COR-L47 (cell line): ENCODE measurements at regions not wholly inside any gene's neighbourhood (a gene's known extent, or its start where the extent isn't known, plus 50 kb on each side); places are given as distances from the start of the nearest gene placed in this dataset.

ENCODE experiments used
- DNase-seq: peaks from one replicate; lab custom pipeline; 2025; lab: John Stamatoyannopoulos, UW

GRCh38 chr2:58866946-58867345 is 625.8 kb upstream of the FANCL start:
- DNase-seq = no peak

GRCh38 chr2:58866527-58866926 is 625.4 kb upstream of the FANCL start:
- no peak for DNase-seq

GRCh38 chr2:58866040-58866439 is 624.9 kb upstream of the FANCL start:
- peak; percentile 31 for DNase-seq

- no peak for DNase-seq
These were observed 624.3 kb upstream of the FANCL start for GRCh38 chr2:58865436-58865835.

- DNase-seq = no peak
These were observed 621.1 kb upstream of the FANCL start for GRCh38 chr2:58862244-58862643.

GRCh38 chr2:58860586-58860985 is 619.5 kb upstream of the FANCL start:
- DNase-seq = no peak

- DNase-seq = no peak
These were observed 615.0 kb upstream of the FANCL start for GRCh38 chr2:58856100-58856499.

- no peak for DNase-seq
These were observed 612.3 kb upstream of the FANCL start for GRCh38 chr2:58853420-58853819.

- DNase-seq = no peak
These were observed 611.8 kb upstream of the FANCL start for GRCh38 chr2:58852905-58853304.

GRCh38 chr2:58852243-58852642 is 611.1 kb upstream of the FANCL start:
- DNase-seq = no peak

- DNase-seq = no peak
These were observed 610.5 kb upstream of the FANCL start for GRCh38 chr2:58851598-58851997.

- no peak for DNase-seq
These were observed 603.9 kb upstream of the FANCL start for GRCh38 chr2:58845011-58845410.

GRCh38 chr2:58842501-58843155 is 601.5 kb upstream of the FANCL start:
- DNase-seq = no peak

GRCh38 chr2:58834404-58834803 is 593.3 kb upstream of the FANCL start:
- DNase-seq = no peak

GRCh38 chr2:58826795-58827194 is 585.7 kb upstream of the FANCL start:
- no peak for DNase-seq

GRCh38 chr2:58812771-58813344 is 571.7 kb upstream of the FANCL start:
- DNase-seq = peak; percentile 58

- no peak for DNase-seq
These were observed 564.0 kb upstream of the FANCL start for GRCh38 chr2:58805126-58805525.

GRCh38 chr2:58803192-58803591 is 562.1 kb upstream of the FANCL start:
- no peak for DNase-seq

GRCh38 chr2:58800881-58801280 is 559.8 kb upstream of the FANCL start:
- no peak for DNase-seq

- DNase-seq = no peak
These were observed 557.6 kb upstream of the FANCL start for GRCh38 chr2:58798676-58799208.

- DNase-seq = no peak
These were observed 555.2 kb upstream of the FANCL start for GRCh38 chr2:58796239-58796910.

GRCh38 chr2:58794916-58795315 is 553.8 kb upstream of the FANCL start:
- DNase-seq = no peak

- no peak for DNase-seq
These were observed 553.0 kb upstream of the FANCL start for GRCh38 chr2:58794103-58794502.
